GM18867 (cell line): ENCODE measurements at regions not wholly inside any gene's neighbourhood (a gene's known extent, or its start where the extent isn't known, plus 50 kb on each side); places are given as distances from the start of the nearest gene placed in this dataset.
"Not testable (repeated sequence)": the region's sequence is repeated elsewhere in the genome, so short reads cannot be mapped to it uniquely, and the experiment has no call there.

Experiments
- ATAC-seq: cut with Tn5 transposase; IDR thresholded peaks from one replicate; pipeline ENCODE4 v1.9.1; 2021; ENCODE audit warnings: mild to moderate bottlenecking, moderate library complexity; ENCODE audit not compliant: unreplicated experiment

- ATAC-seq, result no peak
These were observed 197.7 kb downstream of the BCAS1 start for GRCh38 chr20:53872561-53873229.

GRCh38 chr20:53872081-53872541 lies 198.3 kb downstream of the BCAS1 start:
- no peak for ATAC-seq

GRCh38 chr20:53871541-53871940 lies 198.9 kb downstream of the BCAS1 start:
- ATAC-seq, result no peak

- ATAC-seq, result no peak
These were observed 199.7 kb downstream of the BCAS1 start for GRCh38 chr20:53870426-53871315.

GRCh38 chr20:53869466-53870258 lies 200.7 kb downstream of the BCAS1 start:
- ATAC-seq, result peak; percentile 53

GRCh38 chr20:53867741-53868351 lies 202.5 kb downstream of the BCAS1 start:
- no peak for ATAC-seq

GRCh38 chr20:53866794-53867740 lies 203.3 kb downstream of the BCAS1 start:
- ATAC-seq, result peak; percentile 61

- ATAC-seq, result no peak
These were observed 204.2 kb downstream of the BCAS1 start for GRCh38 chr20:53865901-53866793.

GRCh38 chr20:53864765-53865683 lies 205.4 kb downstream of the BCAS1 start:
- not testable (repeated sequence) for ATAC-seq

- not testable (repeated sequence) for ATAC-seq
These were observed 206.3 kb downstream of the BCAS1 start for GRCh38 chr20:53863923-53864641.

- ATAC-seq, result not testable (repeated sequence)
These were observed 206.9 kb downstream of the BCAS1 start for GRCh38 chr20:53863535-53863922.

- ATAC-seq, result not testable (repeated sequence)
These were observed 207.4 kb downstream of the BCAS1 start for GRCh38 chr20:53863039-53863438.

- not testable (repeated sequence) for ATAC-seq
These were observed 207.9 kb downstream of the BCAS1 start for GRCh38 chr20:53862490-53862889.

GRCh38 chr20:53862136-53862397 lies 208.3 kb downstream of the BCAS1 start:
- ATAC-seq, result not testable (repeated sequence)

GRCh38 chr20:53859684-53860083 lies 210.7 kb downstream of the BCAS1 start:
- ATAC-seq, result no peak

- not testable (repeated sequence) for ATAC-seq
These were observed 211.4 kb downstream of the BCAS1 start for GRCh38 chr20:53859009-53859408.

GRCh38 chr20:53858516-53858915 lies 211.9 kb downstream of the BCAS1 start:
- not testable (repeated sequence) for ATAC-seq
